M059J (cell line): ENCODE measurements at regions not wholly inside any gene's neighbourhood (a gene's known extent, or its start where the extent isn't known, plus 50 kb on each side); places are given as distances from the start of the nearest gene placed in this dataset.

Source experiments
- DNase-seq: peaks from one replicate; pipeline ENCODE4 v3.0.0-alpha.2; 2012; ENCODE audit warnings: low read depth

DNA sequence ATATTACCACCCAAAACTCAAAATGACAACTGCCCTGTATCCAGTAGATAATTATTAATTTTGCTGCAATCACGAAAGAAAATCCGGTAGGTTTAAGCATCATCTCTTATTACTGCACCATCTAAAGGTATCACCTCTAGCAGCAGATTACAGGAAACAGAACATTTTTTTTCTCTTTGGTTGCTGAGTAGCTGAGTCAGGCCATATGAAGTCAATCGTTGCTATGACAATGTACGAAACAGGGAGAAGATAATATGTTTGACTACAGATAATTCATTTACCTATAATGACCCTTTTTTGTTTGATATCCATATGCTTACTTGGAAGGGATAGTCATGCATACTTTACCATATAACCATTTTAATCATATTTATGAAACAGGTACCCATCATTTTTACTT is 831.6 kb upstream of the CHAC2 start:
- peak; percentile 7 for DNase-seq

DNA sequence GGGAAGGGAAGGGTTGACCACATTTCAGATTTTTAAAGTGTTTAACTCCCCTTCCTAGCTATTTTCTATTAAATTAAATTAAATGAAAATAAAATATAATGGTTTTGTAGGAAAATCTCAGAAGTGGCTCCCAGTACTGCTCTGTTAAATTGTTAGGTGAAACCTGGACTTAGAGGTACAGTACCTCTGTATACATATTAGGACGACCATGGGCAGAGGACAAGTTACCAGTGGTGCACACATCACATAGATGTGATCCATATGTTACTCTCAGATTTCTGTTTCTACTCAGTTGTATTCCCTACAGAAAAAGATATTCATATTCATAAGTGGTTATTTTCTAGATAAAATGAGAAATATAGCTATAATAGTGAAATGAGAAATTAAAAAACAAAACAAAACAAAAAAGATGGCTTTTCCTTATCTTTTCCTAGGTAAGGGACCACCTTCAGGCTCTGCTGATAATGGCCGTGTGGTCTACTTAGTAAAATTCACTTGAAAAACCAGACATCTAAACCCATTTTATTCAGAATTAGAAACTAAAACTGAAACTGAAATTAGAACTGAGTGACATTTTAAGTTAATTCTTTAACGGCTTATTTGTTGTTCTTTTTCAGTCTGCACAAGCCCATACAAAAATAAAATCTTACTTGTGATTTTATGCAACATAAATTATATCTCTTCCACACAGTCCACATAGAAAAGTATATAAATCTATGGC is 832.5 kb upstream of the CHAC2 start:
- DNase-seq = no peak

DNA sequence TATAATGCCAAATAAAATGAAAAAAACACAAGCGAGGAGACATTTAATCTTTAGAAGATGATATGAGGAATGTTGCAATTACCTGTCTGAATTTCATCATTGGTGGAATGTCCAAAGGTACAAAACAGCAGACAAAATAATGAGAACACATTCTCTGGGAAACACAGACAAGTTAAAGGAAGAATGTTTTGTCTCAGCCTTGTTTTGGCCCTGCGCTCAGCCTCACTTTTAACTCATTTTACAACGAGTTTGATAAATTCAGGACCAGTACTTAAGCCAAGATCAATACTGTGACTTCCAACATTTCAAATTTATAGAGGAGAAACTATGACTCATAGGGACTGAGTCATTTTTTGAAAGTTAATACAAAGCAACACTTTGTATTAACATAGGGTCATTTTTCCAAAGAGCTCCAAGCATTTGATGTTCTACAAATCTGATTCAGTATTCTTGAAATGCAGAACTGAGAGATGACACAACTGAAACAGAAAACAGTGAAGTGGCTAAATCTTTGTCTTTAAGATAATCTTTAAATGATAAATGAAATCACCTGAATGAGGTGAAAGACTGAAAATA is 833.2 kb upstream of the CHAC2 start:
- DNase-seq = peak; percentile 58

DNA sequence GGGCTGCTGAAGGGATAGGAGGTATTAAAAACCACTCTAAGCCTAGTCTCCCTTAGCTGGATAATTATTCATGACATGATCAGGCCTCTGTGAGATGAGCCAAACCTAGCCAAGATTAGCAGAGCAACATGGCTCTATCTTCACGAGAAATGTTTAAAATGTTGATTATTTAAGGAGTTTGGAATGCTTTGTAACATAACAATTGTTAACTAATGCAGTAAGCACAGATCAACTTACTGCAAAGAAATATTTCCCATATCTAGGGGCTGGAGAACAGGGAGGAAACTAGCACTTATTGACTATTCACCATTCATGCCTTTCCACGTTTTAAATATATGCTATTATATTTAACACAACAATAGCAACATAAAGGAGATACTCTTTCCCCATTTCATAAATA is 833.7 kb upstream of the CHAC2 start:
- DNase-seq = no peak

DNA sequence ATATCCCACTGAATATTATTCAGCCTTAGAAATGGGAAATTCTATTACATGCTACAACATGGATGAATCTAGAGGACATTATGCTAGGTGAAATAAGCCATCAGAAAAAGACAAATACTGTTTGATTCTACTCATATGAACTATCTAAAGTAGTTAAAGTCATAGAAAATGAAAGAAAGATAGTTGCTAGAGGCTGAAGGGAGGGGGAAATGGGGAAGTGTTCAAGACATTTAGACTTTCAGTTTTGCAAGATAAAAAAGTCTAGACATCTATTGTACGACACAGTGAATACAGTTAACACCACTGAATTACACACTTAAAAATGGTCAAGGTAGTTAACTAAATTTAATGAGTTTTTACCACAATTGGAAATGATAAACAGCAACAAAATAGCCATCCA is 835.9 kb upstream of the CHAC2 start:
- no peak for DNase-seq

DNA sequence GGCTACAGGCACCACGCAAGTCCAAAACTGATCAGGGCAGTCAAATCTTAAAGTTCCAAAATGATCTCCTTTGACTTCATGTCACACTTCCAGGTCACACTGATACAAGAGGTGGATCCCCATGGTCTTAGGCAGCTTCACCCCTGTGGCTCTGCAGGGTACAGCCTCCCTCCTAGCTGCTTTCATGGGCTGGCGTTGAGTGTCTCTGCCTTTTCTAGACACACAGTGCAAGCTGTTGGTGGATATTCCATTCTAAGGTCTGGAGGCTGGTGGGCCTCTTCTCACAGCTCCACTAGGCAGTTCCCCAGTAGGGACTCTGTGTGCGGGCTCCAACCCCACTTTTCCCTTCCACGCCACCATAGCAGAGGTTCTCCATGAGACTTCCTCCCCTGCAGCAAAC is 838.2 kb upstream of the CHAC2 start:
- no peak for DNase-seq

DNA sequence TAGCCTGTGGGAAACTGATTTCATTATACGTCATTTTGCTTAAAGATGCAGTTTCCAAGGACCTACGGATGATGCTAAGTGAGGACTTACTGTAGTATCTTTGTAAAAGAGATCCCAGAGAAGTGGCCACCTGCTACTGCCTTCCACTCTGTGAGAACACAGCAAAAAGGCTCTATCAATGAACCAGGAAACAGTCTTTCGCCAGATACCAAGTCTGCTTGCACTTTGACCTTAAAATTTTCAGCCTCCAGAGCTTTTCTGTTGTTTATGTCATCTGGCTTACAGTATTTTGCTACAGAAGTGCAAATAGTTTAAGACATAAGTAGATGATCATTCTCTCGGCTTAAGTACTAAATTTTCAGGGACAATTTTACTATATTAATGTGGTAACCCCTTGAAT is 847.9 kb upstream of the CHAC2 start:
- no peak for DNase-seq

DNA sequence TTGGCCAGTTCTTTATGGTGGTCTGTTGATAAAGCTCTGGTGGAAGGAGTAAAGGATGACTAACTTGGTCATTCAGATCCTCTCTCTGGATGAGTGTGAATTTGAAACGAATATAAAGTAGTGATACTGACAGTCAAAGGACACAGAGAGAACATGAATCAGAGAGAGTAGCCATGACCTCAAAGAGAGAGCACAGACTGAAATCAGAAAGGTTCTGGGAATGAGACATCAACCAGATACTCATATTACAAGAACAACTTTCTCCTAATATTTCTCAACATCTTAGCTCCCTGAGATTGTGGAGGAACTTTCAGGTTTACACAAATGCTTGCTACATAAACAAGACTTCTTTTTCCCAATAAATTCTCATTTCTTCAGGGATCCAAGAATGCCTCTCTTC is 849.1 kb upstream of the CHAC2 start:
- DNase-seq = peak; percentile 0

DNA sequence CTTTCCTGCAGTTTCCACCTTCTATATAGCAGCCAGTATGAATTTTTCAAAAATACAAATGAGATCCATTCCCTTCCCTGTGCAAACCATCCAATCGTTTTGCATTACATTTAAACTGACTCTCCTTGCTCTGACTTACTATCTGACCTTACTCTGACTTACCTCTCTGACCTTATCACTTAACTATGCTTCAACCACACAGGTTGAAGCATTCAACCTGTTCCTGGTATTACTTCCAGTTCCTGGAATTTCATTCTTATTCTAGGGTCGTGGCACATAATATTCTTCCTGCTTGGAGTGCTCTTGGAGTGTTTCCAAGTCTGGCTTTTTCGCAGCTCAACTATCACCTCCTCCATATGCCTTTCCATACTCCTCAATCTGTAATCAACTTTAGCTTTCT is 850.6 kb upstream of the CHAC2 start:
- no peak for DNase-seq

DNA sequence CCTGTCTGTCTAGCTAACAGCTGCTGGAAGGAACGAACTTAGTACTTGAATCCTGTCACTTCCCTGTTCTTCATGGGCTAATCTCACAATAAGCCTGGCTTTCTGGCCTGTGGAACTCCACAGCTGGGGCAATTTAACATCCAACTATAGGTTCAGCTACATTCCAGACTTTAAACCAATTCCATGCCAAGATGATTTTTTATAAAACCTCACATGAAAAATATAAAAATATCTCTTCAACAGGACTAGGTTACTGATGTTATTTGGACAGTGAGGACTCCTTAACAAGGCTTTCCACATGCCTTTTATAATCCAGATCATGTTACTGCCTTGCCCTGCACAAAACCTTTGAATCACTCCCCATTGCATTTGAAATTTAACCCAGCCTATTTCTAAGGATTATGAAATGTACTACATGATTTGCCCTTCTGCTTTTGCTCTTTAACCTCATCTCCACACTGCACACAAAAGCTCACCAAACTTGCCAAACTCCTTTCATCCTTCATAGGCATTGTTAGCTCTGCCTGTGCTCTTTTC is 863.2 kb upstream of the CHAC2 start:
- no peak for DNase-seq

DNA sequence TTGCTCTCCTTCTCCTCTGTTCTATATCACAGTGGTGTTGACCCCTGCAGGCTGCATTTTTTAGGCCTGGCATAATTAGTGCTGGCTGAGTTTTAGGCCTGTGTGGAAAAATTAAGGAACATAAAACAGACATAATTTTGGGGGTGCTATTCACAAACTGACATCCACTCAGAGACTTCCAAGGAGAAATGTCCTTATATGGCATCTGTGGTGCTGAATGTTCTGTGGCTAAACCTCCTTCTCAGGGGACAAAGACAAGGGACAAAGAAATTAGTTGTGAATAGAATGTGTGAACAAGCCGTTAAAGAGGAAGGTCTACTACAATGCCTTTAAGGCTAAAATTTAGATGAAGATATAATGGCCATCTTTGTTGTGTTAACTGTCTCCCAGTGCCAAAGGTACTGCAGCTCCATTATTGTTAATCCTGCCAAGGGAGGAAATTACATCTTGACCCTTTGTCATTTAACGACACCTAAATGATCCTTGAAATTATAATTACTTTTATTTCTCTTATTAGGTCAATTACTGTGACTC is 870.0 kb upstream of the CHAC2 start:
- no peak for DNase-seq

DNA sequence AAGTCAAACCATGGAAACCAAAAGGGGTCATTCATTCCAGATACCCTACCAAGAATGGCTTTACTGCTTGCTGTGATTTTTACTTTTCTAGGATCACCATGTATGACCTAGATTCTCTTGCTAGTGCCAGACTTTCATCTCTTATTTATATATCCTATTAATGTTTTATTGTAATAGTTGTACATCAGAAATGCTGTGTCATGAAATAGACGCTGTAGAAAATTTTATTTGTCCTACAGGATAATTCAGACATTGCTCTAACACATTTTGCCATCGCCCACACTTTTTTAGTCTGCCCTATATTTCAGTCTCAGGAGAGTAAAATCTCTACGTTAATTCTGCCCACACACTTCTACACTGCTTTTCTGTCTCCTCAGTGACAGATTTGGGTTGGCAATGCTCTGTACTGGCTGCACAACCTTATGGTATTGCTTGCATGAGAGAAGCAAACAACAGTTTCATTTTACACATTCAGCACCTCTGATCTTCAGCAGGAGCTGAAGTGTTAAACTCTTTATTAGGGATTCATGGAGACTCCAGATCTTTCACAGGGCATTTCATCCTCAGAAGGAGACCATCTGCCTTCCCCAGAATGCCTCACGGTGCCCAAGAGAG is 871.8 kb upstream of the CHAC2 start:
- no peak for DNase-seq

DNA sequence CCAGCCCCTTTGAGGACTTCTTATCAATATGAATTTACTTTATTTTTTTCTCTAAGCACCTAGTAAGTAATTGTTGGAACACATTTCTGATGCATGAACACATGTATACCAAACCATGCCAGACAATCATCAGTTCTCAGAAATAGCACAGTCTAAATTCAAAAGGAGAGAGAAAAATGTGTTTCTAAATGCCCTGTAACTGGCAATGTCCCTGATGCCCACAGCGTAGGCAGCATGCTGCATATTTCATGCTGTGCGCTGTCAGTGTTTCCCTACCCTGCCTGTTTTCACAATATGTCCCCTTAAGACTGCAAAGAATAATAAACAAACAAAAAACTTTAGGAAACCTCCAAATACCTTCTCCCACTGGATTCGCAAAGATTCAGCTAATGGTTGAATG is 881.0 kb upstream of the CHAC2 start:
- DNase-seq = no peak

DNA sequence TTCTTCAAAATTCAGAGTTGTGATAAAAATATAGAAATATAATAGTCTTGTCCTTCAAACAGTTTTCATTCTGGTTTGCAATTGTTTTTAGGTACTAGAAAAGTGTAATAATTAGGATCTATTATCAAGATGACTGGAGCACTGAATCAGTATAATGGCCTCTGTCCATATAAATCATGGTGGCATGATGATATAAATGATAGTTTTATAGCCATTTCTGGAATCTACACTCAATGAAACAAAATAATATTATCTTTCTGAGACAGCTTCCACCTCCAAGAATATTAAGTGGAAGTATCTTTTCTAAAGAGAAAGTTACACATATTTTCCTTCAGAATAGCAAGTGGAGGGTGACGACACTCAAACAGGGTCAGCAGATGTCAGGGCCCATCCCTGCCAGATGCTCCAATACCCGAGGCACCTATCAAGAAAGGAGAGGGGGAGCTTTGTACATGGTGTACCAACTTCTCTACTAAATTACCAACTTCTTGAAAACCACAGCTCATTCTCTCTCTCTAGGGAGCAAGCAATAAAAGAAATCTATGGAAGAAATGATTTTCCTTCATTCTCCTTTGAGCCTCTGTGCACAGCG is 882.7 kb upstream of the CHAC2 start:
- no peak for DNase-seq

DNA sequence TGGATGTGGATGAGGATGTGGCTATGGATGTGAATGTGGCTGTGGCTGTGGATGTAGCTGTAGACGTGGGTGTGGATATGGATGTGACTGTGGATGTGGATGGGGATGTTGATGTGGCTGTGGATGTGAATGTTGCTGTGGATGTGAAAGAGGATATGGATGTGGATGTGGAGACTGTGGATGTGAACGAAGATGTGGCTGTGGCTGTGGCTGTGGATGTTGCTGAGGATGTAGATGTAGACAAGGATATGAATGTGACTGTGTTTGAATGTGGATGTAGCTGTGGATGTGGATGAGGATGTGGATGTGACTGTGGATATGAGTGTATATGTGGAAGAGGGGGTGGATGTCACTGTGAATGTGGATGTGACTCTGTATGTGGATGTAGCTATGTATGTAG is 884.6 kb upstream of the CHAC2 start:
- no peak for DNase-seq

DNA sequence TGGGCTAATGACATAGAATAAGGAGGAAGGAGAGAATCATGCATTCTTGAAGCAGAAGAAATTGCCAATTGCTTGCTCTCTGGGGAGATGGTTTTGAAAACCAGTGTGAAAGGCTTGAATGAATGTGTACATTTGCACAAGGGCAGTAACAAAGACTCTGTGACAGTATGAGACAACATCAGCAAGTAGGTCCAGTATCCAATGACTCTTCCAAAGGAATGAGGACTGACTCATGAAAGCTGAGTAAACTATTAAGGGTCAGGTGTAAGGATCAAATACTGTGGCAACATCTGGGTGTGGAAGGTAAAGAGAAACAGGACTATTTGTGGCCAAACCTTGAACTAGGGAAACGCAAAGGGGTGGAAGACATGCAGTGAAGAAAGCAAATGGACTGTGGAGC is 886.0 kb upstream of the CHAC2 start:
- DNase-seq = peak; percentile 3

DNA sequence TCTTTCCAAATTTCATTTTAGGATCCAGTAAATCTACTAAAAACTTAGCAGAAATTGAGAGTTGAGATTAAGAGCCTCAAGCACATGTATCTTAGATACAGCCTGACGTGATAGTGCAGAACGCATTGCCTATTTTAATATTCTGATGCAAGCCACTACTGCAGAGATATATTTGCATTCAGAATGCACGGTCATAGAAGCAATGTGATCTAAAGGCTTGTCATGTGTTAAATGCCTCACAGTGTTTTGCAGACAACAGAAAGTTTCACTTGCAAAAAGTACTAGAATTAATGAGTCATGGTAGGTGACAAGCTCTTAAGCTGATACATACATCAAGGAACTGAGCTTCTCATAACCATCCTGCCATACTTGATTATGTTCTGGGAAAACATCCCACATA is 886.7 kb upstream of the CHAC2 start:
- DNase-seq = no peak

DNA sequence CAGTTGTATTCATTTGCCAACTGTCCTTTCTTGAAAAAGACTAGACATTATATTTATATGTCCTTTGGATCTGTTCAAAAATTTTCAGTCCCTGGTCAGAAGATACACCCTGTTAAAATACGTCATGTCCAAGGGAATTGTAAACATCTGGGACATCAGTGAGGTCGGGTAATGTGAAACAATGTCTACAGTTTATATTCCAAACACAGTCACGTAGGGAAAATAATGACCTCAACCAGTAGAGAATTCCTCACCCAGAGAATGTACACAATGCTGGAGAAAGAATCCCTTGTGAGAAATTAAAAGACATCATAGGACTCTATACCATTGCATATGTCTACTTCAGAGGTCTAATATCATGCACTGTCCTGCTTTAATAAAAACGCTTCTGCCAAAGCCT is 888.0 kb upstream of the CHAC2 start:
- no peak for DNase-seq

DNA sequence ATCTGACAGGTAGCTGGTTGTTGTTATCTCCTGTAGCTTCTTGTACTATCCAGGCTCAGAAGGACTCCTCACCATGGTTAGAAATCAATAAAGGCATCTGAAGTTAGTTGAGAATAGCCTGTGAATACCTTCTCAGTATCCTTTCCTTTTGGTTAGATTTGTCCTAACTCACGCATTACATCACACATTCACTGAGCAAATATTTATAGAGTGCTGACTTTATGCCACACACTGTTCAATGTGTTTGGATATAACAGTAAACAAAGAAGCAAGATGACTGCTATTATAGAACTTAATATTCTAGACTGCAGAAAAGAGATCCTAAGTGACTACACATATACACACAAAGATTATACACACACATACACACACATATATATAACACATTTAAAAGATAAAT is 889.9 kb upstream of the CHAC2 start:
- DNase-seq = no peak

DNA sequence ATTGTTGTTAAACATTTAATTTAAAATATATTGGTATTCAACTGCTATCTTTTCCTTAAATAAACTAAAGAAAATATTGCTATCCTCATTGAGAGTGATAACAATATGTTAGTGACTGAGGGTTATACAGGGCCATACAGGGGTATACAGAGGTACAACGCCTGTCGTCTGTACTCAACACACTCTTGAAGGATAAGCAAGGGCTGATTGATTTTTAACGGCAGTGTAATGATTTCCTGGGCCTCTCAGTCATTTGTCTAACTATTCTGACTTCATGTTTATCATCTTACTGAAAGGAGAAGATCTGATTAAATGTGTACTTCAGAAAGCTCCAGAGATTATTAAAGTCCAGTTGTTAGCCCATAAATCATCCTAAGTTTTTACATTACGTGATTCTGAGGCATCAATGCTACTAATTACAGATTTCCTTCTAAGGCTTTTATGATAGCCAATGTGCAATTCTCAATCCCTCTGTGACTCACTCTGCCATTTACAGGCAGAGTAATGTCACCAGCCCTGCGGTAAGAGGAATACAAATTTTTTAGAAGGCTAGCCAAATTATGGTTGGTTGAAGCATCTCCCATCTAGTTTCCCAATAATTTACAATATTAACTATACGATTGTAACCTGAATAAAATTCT is 893.0 kb upstream of the CHAC2 start:
- DNase-seq = peak; percentile 17

DNA sequence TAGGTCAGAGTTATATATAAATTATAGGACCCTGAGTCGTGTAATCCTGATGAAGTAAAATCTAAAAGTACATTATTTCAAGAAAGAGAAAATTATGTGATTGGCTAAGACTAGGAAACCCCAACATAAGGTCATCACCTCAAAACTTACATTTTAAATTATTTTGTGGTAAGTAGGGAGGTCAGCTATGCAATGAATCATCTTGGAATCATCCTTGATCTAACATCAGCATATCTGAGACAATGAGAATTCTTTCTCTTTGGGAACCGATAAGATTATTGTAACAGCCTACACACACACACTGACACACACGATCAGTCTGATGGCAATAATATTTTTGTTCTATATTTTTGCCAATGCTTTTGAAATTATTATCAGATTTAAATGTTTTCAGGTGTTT is 904.8 kb upstream of the CHAC2 start:
- peak; percentile 40 for DNase-seq

DNA sequence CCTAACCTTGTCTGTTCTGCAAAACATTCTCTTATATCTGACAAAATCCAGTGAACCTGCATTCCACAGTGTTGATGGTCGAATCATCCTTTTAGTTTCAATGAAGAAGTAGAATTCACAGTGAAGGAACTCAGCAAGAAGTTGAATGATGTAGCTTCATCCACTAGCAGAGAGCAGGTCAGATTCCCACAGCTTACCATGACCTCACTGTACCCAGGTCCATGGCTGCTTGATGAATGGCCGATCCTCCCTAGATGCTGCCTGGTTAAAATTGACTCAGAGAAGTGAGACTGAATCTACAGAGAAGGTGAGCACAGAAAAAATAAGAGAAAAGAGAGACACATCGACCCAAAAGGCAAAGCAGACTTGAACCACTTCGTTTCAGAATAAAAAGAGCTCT is 906.0 kb upstream of the CHAC2 start:
- DNase-seq = no peak
